HG03064 (cell line): ENCODE measurements at regions not wholly inside any gene's neighbourhood (a gene's known extent, or its start where the extent isn't known, plus 50 kb on each side); places are given as distances from the start of the nearest gene placed in this dataset.

Experiments
- ATAC-seq: cut with Tn5 transposase; IDR thresholded peaks from one replicate; pipeline ENCODE4 v1.9.1; 2021; ENCODE audit warnings: low read depth; ENCODE audit not compliant: unreplicated experiment

GRCh38 chr1:37127254-37127748, 93.0 kb upstream of the GRIK3 start:
- ATAC-seq: no peak

- no peak for ATAC-seq
These were observed 93.8 kb upstream of the GRIK3 start for GRCh38 chr1:37128091-37128490.

- ATAC-seq: no peak
These were observed 96.1 kb upstream of the GRIK3 start for GRCh38 chr1:37130221-37130948.

- no peak for ATAC-seq
These were observed 97.0 kb upstream of the GRIK3 start for GRCh38 chr1:37131281-37131680.

DNA sequence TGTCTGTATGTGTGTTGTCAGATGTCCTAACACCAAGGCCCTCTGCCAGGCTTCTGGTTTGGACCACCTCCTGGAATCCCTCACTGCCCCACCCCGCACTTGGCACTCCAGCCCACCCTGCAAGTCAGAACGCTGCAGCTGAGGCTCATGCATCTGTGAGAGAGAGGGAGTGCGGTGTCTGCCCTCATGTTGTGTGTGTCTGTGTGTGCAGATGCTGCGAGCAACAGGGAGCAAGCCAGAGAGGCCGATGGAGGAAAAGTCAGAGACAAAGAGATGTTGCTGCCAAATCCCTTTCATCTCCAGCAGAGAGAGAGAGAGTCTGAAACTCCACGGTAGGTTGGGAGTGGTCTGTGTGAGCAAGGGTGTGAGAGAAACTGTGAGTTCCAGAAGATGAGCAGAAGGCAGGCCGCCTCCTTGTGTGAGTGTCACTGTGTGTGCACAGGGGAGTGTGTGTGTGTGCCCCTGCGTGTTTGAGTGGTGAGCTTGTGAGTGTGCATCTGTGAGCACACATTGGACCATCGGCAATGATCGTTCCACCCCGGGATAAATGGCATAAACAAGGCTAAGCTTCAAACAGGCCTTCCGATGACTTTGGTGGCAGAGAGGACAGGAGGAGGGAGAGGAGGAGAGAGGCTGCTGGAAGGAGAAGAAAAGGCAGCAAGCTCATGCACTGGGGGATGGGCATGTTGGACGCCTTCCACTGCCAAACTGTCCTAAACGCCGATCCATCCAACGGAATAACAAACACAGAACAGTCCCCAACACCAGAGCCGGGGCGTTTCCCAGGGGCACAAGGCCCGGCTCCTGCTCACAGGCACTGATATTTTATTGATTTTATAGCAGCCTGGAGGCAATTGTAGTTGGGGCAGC, 99.2 kb upstream of the GRIK3 start:
- ATAC-seq: no peak

- ATAC-seq: no peak
These were observed 100.3 kb upstream of the GRIK3 start for GRCh38 chr1:37134599-37134998.

DNA sequence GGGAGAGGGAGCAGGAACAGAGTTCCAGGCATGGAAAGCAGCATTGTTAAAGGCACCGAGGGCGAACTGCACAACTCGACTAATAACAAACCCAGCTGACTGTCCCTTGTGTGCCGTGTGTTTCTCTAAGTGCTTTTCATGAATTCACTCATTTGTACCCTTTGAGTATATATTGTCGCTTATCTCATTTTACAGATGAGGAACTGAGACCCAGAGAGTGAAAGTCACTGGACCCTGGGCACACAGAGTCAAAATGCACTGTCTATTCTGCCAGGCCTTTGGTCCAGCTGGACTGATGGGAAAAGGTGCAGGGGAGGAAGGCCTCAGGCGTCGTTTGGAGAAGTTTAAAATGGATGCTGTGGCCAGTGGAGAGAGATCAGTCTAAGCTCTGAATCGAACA, 100.7 kb upstream of the GRIK3 start:
- no peak for ATAC-seq

DNA sequence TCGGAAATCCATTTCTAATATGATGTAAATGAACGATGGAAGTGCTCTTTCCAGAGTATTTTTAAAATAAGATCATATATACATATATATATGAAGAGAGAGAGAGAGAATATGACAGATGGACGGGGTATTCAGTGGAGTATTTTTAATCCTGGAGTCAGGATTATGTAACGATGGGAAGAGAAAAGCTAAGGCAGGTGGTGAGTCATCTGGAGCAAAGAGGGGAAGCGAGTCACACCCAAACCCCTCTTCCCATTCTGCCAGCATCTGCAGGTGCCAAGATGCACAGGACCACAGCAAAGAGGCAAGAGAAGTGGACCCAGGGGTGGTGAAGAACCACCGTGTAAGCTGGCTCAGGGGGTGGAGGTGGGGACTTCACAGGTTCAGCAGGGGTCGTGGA, 102.7 kb upstream of the GRIK3 start:
- no peak for ATAC-seq

DNA sequence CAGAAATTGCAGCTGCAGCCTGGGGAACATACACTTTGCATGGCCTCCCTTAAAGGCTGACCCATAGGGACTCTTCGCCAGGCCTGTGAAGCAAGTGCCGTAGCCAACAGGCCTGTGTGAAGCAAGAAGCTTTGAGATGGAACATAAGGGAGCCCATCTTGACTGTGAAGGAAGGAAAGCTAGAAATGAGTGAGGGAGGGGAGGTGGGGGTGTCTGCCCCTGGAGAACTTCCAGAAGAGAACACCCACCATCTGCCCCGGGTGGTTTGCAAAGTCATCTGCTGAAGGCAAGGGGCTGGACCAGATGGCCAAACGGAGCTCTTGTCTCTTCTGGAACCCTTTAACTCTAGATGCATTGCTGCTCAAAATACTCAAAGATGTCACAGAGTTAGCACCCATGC, 103.3 kb upstream of the GRIK3 start:
- ATAC-seq: no peak

DNA sequence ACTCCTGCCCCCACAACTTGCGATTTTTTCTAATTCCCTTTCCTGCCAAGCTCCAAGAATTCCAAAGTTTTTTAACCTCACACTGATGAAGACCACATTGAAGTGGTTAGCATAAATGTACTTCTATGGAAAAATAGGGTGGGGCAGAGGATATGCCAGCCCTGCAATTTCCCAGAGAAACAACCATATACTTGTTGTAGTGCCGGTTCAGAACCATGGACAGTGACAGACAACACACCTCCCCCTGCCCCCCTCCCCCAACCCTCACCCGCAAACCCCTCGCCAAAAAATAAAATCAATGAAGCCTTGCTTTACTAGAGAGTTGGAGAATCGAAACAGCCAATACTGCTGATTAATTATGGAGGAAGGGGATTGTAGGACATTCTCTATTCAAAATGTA, 109.5 kb upstream of the GRIK3 start:
- ATAC-seq: no peak

- no peak for ATAC-seq
These were observed 111.8 kb upstream of the GRIK3 start for GRCh38 chr1:37146071-37146470.

DNA sequence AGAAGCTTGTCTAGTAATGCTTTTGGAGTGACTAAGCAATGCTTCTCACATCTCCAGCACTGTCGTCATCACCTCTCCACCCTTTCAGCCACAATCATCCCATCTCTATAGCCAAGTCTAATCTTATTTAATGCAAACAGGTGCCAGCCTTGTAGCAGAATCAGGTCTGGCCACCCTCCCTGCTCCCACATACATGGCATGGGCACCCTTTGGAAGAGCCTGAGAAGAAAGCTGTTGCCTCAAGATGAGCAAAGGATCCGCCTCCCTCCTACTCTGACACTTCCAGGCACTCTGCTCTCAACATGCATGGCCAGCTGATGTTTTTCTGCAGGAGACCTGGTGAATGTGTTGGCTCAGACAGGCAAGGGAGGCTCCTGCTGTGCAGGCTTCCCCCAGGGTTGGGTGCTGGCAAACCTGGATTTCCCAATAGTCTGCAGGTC, 113.1 kb upstream of the GRIK3 start:
- ATAC-seq: no peak

- ATAC-seq: no peak
These were observed 113.6 kb upstream of the GRIK3 start for GRCh38 chr1:37147906-37148305.

DNA sequence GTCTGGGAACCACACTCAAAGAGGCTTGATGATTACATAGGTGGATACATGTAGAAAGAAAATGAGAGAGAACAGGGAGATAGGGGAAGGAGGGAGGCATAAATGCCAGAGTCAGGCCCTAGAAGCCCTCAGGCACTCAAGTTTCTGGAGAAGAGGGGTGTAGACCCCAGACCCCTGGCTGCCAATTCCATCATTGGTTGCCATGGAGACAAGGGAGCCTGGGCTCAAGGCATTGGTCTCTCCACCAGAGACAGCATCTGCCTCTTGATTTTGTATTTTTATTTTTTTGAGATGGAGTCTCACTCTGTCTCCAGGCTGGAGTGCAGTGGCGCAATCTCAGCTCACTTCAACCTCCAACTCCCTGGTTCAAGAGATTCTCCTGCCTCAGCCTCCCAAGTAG, 114.3 kb upstream of the GRIK3 start:
- ATAC-seq: no peak

DNA sequence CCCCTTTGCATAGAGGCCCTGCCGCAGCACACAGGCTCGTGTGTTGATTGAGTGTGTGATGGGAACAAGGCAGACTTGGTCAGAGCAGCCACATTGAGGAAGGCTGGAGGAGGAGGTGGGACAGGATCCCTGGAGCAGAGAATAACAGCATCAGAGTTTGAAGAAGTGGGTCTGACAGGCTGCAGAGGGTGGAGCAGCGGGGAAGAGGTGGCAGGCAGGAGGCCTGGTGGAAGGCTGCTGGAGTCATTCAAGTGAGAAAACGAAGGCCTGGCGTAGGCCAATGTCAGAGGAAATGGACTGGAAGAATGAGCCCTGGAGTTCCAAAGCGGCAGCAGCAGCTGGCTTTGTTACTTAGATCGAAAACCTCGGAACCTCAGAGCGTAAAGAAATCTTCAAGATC, 115.0 kb upstream of the GRIK3 start:
- no peak for ATAC-seq

DNA sequence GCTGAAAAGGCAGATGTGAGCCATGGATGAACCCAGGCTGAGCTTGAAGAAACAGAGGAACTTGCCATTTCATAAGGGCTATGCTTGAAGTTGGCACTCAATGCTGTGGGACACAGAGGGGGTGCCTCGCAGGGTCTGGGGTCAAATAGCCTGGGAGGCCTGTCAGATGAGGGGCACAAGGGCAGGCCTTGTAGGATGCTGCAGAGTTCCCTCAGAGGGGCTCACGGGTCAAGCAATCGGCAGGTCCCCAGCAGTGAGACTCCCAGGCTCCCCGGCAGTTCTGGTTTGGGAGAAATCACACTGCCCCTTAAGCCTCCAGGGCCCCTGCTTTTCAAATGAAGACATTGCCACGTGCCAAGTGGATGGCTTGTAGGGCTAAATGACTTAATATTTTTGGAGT, 116.7 kb upstream of the GRIK3 start:
- no peak for ATAC-seq

DNA sequence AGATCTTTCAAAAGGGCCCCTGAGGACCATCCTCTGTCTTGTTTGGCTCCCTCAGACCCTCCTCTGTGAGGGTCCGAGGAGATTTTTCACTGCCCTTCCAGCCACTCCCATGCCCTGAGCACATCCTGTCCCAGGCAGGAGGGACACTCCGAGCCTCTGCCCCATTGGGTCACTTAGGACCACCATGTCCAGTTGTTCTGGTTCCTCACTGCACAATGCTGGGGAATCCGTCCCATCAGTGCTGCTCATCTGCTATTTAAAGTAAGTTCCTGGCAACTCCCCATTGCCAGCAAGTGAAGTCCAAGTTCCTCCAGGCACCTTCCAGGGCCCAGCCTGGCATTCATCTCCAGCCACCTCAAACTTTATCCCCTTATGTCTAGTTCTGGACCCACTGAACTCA, 117.5 kb upstream of the GRIK3 start:
- ATAC-seq: no peak

DNA sequence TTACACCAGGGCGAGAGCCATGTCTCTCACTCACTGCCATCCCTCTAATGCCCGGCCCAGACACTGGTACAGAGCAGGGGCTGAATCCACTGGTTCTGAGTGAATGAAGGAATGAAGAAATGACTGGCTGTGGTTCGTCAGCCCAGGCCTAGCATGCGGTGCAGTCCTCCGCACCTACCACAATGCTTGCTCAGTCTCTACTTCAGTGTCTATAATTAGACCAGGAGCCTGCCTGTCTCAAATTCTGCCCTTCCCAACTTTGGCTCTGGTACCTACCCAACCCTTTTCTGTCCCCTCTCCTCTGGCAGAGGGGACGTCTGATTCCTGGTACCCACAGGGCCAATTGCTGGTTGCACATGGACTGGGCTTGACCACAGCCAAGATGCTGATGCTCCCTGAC, 118.2 kb upstream of the GRIK3 start:
- ATAC-seq: no peak

DNA sequence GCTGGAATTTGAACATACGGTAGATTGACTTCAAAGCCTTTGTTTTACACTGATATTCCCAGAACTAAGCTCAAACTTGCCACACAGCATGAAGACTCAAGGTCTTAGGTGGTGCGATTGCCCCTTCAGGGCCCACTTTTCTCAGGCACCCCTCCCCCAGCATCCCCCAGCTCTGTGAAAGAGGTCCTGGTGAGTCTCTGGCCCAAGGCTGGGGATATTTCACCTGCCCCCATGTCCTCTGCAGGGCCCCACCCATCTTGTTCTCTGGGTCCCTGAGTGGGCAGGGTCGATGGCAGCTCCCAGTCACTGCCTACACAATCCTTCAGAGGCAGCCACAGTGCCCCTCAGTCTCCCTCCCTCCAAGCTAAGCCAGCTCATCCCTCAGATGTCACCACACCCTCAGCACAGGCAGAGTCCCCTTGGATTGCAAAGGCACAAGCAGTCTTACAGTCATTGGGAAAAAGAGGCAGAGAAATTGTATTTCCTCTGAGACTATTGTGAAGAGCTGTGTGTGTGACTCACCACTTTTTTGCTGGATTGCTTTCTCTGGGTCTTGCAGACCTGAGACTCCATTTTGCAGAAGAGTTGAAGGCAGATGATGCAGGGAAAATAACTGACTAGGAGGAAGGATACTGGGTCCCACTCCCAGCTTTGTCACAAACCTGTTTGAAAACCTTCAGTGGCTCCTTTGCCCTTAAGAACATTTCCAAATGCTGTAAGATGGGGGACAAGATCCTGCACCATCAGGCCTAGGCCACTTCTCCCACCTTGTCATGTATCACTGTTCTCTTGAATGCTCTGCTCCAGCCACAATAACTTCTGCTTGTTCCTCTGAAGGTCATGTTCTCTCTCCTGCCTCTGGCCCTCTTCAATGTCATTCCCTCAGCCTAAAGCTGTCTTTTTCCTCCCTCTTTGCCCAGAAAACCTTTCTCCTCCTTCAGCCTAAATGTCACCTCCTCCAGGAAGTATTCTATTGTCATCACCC, 119.1 kb upstream of the GRIK3 start:
- ATAC-seq: no peak

DNA sequence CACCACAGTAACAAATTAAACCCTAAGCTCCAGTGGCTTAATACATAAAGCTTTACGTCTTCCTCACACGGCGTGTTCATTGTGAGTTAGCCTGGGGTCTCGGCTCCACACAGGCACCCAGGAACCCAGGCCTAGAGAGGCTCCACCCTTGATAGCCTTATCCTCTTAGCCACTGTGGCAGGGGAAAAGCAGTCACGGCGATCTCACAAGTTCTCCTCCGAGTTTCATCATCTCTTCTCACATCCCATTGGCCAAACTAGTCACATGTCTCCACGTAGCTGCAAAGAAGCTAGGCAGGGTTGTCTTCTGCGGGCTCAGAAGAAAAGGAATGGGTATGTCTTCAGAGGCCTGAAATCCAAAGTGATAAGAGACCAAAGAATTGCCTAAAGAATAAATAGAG, 122.3 kb upstream of the GRIK3 start:
- ATAC-seq: no peak

GRCh38 chr1:37157634-37158033, 123.3 kb upstream of the GRIK3 start:
- ATAC-seq: no peak
